Trophoblast cell (in vitro differentiated cells and primary cell): ENCODE measurements at regions not wholly inside any gene's neighbourhood (a gene's known extent, or its start where the extent isn't known, plus 50 kb on each side); places are given as distances from the start of the nearest gene placed in this dataset.
A peak's percentile ranks its signal among the peaks of the same experiment; 100 is the strongest.
"Not testable (repeated sequence)": the region's sequence is repeated elsewhere in the genome, so short reads cannot be mapped to it uniquely, and the experiment has no call there.

Experiments used
- DNase-seq, 2 donors: peaks; one replicate each; pipeline ENCODE4 v3.0.0-alpha.2; 2016
- H2AFZ ChIP-seq: 2 replicates; pipeline ENCODE4 v1.6.1; 2013; ENCODE audit warnings: low read length, moderate library complexity, mild to moderate bottlenecking; ENCODE audit not compliant: insufficient read depth, poor library complexity
- H2AK5ac ChIP-seq: 2 replicates; pipeline ENCODE4 v1.6.1; 2013; ENCODE audit warnings: mild to moderate bottlenecking, low read length
- H2BK120ac ChIP-seq: 2 replicates; pipeline ENCODE4 v1.6.1; 2013; ENCODE audit warnings: low read length, mild to moderate bottlenecking, moderate library complexity; ENCODE audit not compliant: insufficient read depth, poor library complexity
- H2BK12ac ChIP-seq: 2 replicates; pipeline ENCODE4 v1.6.1; 2013; ENCODE audit warnings: mild to moderate bottlenecking, low read length, moderate library complexity
- H2BK5ac ChIP-seq: 2 replicates; pipeline ENCODE4 v1.6.1; 2013; ENCODE audit warnings: low read length, low read depth, moderate library complexity, mild to moderate bottlenecking; ENCODE audit not compliant: poor library complexity
- H3K14ac ChIP-seq: 2 replicates; pipeline ENCODE4 v1.6.1; 2013; ENCODE audit warnings: mild to moderate bottlenecking, low read length
- H3K18ac ChIP-seq: 2 replicates; pipeline ENCODE4 v1.6.1; 2013; ENCODE audit warnings: mild to moderate bottlenecking, low read length
- H3K23ac ChIP-seq: 2 replicates; pipeline ENCODE4 v1.6.1; 2013; ENCODE audit warnings: low read length
- H3K27ac ChIP-seq: 2 replicates; pipeline ENCODE4 v1.5.1; 2013; ENCODE audit warnings: low read depth, mild to moderate bottlenecking, inconsistent platforms, low read length, moderate library complexity
- H3K27me3 ChIP-seq: 2 replicates; pipeline ENCODE4 v1.6.1; 2013; ENCODE audit warnings: inconsistent platforms, mild to moderate bottlenecking, low read length, moderate library complexity; ENCODE audit not compliant: insufficient read depth
- H3K36me3 ChIP-seq, 2 experiments: 1 replicate in 1 of 2; 2 replicates in 1 of 2; pipeline ENCODE4 v1.6.1; 2013; ENCODE audit warnings: low read length in 2 of 2, mild to moderate bottlenecking in 2 of 2, moderate library complexity in 1 of 2; ENCODE audit not compliant: insufficient read depth in 2 of 2, control insufficient read depth in 1 of 2
- H3K4ac ChIP-seq: 2 replicates; pipeline ENCODE4 v1.6.1; 2013; ENCODE audit warnings: low read depth, mild to moderate bottlenecking, low read length, moderate library complexity
- H3K4me1 ChIP-seq, 2 experiments: 1 replicate in 1 of 2; 2 replicates in 1 of 2; pipeline ENCODE4 v1.6.1; 2013; ENCODE audit warnings: low read length in 2 of 2, mild to moderate bottlenecking in 2 of 2, moderate library complexity in 1 of 2; ENCODE audit not compliant: insufficient read depth in 2 of 2, control insufficient read depth in 1 of 2
- H3K4me2 ChIP-seq: 2 replicates; pipeline ENCODE4 v1.6.1; 2013; ENCODE audit warnings: inconsistent platforms, mild to moderate bottlenecking, low read length, moderate library complexity
- H3K4me3 ChIP-seq: 2 replicates; pipeline ENCODE4 v1.5.1; 2013; ENCODE audit warnings: mild to moderate bottlenecking, low read depth, low read length, inconsistent platforms
- H3K79me1 ChIP-seq: one replicate; pipeline ENCODE4 v1.6.1; 2013; ENCODE audit warnings: low read length
- H3K79me2 ChIP-seq: 2 replicates; pipeline ENCODE4 v1.6.1; 2013; ENCODE audit warnings: low read length, mild to moderate bottlenecking; ENCODE audit not compliant: control insufficient read depth, insufficient read depth, poor library complexity
- H3K9ac ChIP-seq: 2 replicates; pipeline ENCODE4 v1.6.1; 2013; ENCODE audit warnings: mild to moderate bottlenecking, low read length
- H3K9me3 ChIP-seq: 2 replicates; pipeline ENCODE4 v1.6.1; 2013; ENCODE audit warnings: low read depth, mild to moderate bottlenecking, control low read depth, inconsistent platforms, low read length; ENCODE audit not compliant: insufficient read depth
- H4K12ac ChIP-seq: 2 replicates; pipeline ENCODE4 v1.6.1; 2013; ENCODE audit warnings: low read depth, mild to moderate bottlenecking, low read length, moderate library complexity
- H4K8ac ChIP-seq: 2 replicates; pipeline ENCODE4 v1.6.1; 2013; ENCODE audit warnings: low read depth, mild to moderate bottlenecking, low read length, moderate library complexity
- H4K91ac ChIP-seq: one replicate; pipeline ENCODE4 v1.6.1; 2013; ENCODE audit warnings: low read depth, mild to moderate bottlenecking, low read length, moderate library complexity
- WGBS: extraction: QIAGEN DNeasy Blood & Tissue Kit; methylation state at CpG from one replicate; pipeline ENCODE4 v1.1.7; 2013; ENCODE audit warnings: missing lambda C conversion rate; ENCODE audit not compliant: insufficient read length, insufficient coverage; ENCODE audit errors: extremely low coverage; 5-methylcytosine and 5-hydroxymethylcytosine counted together

DNA sequence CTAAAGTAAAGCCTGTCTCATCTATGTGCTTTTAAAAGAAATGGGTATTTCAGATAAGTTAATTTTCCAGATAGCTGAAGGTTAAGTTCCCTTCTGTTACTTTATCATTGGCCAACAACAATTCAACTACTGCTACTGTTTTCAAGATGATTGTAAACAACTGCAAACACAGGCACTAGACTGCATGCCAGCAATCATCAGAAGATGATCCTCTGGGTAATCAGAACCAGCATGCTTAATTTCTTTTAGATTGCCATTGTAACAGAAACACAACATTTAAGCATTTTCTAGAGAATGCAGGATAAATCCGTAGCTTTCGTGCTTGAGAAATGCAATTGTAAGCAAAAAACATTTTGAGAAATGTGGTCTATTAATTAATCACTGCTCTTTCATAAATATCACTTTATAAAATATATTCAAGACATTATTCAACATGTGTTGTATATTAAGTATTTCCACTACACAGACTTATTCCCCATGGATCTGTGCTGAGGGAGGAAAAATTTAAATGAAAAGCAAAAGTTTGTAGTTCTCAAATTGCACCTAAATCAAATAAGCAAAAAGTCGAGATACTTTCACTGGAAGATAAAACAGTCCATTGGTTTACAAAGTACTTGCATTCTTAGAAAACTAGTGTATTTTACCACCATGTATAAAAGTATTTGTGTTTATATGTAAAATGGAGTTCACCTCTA lies 133.7 kb downstream of the ATL2 start:
- Histone ChIP-seq H3K9me3 (peaks cover 2% of the 10 kb centered on the region), H3K4me3 (no peak overlapping the region), H3K23ac (no peak overlapping the region), H3K4ac (no peak overlapping the region), H2AFZ (no peak overlapping the region), H3K27me3 (no peaks in the 10 kb centered on the region), H2BK120ac (no peak overlapping the region), H3K36me3 (no peaks in the 10 kb centered on the region), H4K91ac (no peak overlapping the region), H4K12ac (no peak overlapping the region), H3K14ac (no peak overlapping the region), H3K79me1 (no peaks in the 10 kb centered on the region), H3K27ac (no peak overlapping the region), H4K8ac (no peak overlapping the region), H2BK12ac (no peak overlapping the region), H3K18ac (no peak overlapping the region), H2AK5ac (no peak overlapping the region), H2BK5ac (no peak overlapping the region), H3K4me2 (no peak overlapping the region), H3K4me1 (peaks cover 0 to 15% of the 10 kb centered on the region in 2 experiments), H3K9ac (no peak overlapping the region), H3K79me2 (no peaks in the 10 kb centered on the region)
- no CpG with 5 or more reads among the region's 3 CpGs for WGBS
- no peak for DNase-seq

DNA sequence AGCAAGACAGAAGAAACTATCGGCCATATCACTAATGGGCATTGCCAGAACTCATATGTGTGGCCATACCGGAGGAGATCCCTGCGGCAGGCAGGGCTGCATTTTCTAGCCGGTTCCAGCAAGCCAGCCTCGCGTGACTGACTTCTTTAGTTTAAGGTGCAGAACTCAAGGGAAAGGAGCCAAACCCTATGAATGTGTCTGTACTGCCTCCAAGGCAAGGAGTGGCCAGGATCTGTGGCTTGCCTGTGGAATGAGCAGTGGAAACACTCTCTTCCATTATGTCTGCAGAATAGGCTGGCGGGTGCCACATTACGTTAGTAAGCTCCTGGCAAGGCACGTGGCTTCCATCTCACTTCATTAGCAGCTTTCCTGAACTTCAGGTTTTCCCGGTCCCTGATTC lies 137.6 kb downstream of the ATL2 start:
- Histone ChIP-seq H3K14ac (no peak overlapping the region), H3K79me1 (no peaks in the 10 kb centered on the region)
- no CpG with 5 or more reads among the region's 10 CpGs for WGBS

GRCh38 chr2:38238705-38239104 lies 138.4 kb downstream of the ATL2 start:
- not testable (repeated sequence) for H3K4me3 ChIP-seq, H3K14ac ChIP-seq, H3K27me3 ChIP-seq, H3K18ac ChIP-seq, H3K4me1 ChIP-seq, DNase-seq, H2BK120ac ChIP-seq, H4K91ac ChIP-seq, H3K9me3 ChIP-seq, H4K12ac ChIP-seq, H2AK5ac ChIP-seq, H3K27ac ChIP-seq, H3K9ac ChIP-seq, H3K36me3 ChIP-seq, H4K8ac ChIP-seq, H2BK5ac ChIP-seq, H3K4me2 ChIP-seq, H3K79me1 ChIP-seq, H3K23ac ChIP-seq, H2AFZ ChIP-seq, H2BK12ac ChIP-seq, H3K79me2 ChIP-seq, H3K4ac ChIP-seq
- no CpG with 5 or more reads among the region's 5 CpGs for WGBS

More for the DNA sequence above, 137.6 kb downstream of the ATL2 start:
- Histone ChIP-seq H3K79me2 (no peaks in the 10 kb centered on the region), H3K4me3 (peak overlapping the region; percentile 0), H3K27ac (no peak overlapping the region), H4K8ac (no peak overlapping the region), H3K9me3 (peaks cover 2% of the 10 kb centered on the region), H3K18ac (no peak overlapping the region), H2BK120ac (no peak overlapping the region), H3K4ac (no peak overlapping the region), H2AK5ac (no peak overlapping the region), H4K91ac (no peak overlapping the region), H2BK5ac (no peak overlapping the region), H3K4me1 (peaks cover 0 to under 1% of the 10 kb centered on the region in 2 experiments), H3K23ac (no peak overlapping the region), H3K4me2 (no peak overlapping the region), H3K9ac (no peak overlapping the region), H3K36me3 (no peaks in the 10 kb centered on the region), H3K27me3 (no peaks in the 10 kb centered on the region), H4K12ac (no peak overlapping the region), H2BK12ac (no peak overlapping the region), H2AFZ (no peak overlapping the region)
- no peak for DNase-seq

GRCh38 chr2:38237311-38237710 lies 139.8 kb downstream of the ATL2 start:
- no peaks in the 10 kb centered on the region for H3K27me3 ChIP-seq
- no peak overlapping the region for H3K14ac ChIP-seq
- H4K8ac ChIP-seq = no peak overlapping the region
- no peak overlapping the region for H3K27ac ChIP-seq
- H3K4me1 ChIP-seq = no peaks in the 10 kb centered on the region
- WGBS = no CpG with 5 or more reads among the region's 2 CpGs
- H2AFZ ChIP-seq = no peak overlapping the region
- no peaks in the 10 kb centered on the region for H3K36me3 ChIP-seq
- no peak overlapping the region for H2BK120ac ChIP-seq
- no peaks in the 10 kb centered on the region for H3K9me3 ChIP-seq
- no peak overlapping the region for H4K12ac ChIP-seq
- no peak overlapping the region for H4K91ac ChIP-seq
- no peak overlapping the region for H2BK5ac ChIP-seq
- no peaks in the 10 kb centered on the region for H3K79me2 ChIP-seq
- no peak overlapping the region for H3K9ac ChIP-seq
- no peak overlapping the region for H3K23ac ChIP-seq
- H2AK5ac ChIP-seq = no peak overlapping the region
- no peaks in the 10 kb centered on the region for H3K79me1 ChIP-seq
- no peak for DNase-seq
- H2BK12ac ChIP-seq = no peak overlapping the region
- H3K18ac ChIP-seq = no peak overlapping the region
- no peak overlapping the region for H3K4ac ChIP-seq
- no peak overlapping the region for H3K4me2 ChIP-seq
- H3K4me3 ChIP-seq = no peak overlapping the region
